NCI-H748 treated with DMSO at 0.1 percent for 48 hours (cell line): ENCODE measurements at regions not wholly inside any gene's neighbourhood (a gene's known extent, or its start where the extent isn't known, plus 50 kb on each side); places are given as distances from the start of the nearest gene placed in this dataset.

ENCODE experiments used
- DNase-seq: peaks from one replicate; lab custom pipeline; 2025; lab: John Stamatoyannopoulos, UW

DNA sequence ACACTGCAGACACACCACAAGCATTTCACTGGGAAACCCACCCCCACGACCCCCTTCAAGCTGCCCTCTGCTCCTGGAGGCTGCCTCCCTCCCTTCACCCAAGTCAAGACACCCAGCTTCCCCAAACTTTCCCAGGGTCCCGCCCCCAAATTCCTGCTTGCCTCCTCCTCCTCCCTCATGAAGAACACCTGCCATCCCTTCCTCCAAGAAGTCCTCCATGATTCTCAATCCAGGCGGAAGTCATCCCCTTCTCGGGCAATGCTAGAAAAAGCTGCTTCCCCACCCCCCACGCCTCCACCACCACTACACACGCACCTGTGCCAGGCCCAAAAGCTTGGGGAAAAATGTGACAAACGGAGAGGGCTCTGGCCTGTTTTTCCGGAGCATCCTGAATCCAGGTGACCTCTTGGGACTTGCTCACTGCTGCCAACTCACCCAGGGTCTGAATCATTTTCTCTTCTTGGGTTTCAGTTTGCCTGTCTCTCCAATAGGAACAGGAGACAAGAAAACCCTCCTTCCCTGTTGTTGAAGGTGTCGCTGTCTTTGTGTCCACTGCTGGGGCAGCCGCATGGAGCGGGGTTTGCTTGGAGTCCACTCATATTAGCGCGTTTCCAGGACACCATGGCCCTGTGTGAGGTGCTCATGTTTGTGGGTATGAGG is 101.0 kb upstream of the CASZ1 start:
- DNase-seq, result no peak

GRCh38 chr1:10897981-10898728 is 101.7 kb upstream of the CASZ1 start:
- DNase-seq, result no peak

GRCh38 chr1:10898921-10899320 is 102.5 kb upstream of the CASZ1 start:
- no peak for DNase-seq

- no peak for DNase-seq
Measured at GRCh38 chr1:10899490-10900250, 103.2 kb upstream of the CASZ1 start.

GRCh38 chr1:10900251-10900651 is 103.8 kb upstream of the CASZ1 start:
- no peak for DNase-seq

GRCh38 chr1:10900691-10901090 is 104.2 kb upstream of the CASZ1 start:
- no peak for DNase-seq

DNA sequence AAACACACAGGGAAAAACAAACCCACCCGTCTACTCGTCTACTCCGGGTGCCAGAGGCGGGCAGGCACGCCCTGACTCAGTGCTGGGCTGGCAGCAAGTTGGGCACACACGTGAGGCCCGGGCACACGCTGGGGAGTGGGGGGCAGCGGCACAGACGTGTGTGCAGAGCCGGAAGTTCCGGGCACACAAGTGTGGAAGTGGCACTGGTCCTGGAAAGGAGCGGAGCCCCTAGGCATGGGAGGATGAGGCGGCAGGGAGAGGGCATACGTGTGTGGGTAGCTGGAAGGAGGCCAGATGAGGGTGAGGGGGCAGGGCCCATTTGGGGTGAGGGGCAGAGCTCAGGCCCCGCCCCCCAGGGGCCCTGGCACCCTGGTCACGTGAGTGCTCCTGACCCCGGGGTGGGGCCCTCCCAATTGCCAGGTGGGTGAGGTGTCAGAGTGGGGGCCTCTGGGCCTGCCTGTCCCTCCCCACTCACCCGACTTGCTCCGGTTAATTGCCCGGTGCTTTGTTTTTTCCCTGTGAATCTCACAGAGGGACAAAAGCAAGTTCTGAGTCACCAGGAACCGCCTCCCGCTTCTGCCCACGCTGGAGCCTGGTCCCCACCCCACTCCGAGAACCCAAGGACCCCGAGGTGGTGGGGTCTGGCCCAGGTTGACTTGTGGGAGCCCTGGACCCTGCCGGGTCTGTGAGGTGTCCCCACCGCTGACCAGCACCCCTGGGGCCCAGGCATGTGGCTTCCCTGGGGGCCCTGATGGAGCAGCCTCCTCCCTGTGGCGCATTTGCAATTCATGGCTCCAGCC is 104.8 kb upstream of the CASZ1 start:
- DNase-seq, result no peak

DNA sequence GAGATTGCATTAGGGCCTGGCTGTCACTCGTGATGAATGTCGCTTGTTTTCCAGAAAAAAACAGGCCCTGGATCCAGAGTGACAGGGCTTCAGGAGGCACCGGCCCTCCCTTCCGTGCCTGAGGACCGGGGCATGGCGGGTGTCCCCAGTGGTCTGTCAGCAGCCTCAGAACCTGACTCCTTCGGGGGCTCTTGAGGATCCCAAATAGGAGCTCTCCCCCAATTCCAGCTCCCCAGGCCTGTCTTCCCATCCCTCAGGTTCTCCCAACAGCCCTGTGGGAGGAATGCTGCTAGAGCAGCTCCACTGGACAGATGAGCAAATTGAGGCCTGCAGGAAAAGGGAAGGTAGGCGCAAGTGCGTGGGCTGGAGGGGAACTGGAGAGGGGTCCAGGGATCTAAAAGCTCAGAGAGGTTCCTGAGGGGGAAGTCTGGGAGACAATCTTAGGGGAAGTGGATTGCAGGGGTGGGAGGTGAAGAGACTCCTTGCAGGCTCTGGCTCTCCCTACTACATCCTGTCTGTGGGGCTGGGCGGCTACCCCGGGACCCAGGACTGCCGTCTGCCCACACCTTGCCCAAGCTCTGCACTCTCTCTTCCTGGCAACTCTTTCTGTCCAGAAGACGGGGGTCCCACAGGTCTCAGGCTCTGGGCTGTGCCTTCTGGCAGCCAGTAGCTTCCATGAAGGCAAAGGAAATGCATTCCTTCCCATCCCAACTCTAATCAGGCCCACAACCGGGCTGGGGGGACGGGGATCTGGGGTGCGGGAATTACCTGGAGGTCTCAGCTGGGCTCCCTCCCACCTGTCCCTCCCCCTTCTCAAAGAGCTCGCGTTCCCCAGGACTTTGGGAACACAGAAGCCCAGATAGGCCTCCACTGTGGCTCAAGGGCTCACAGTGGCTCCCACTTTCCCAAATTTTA is 105.7 kb upstream of the CASZ1 start:
- no peak for DNase-seq

GRCh38 chr1:10903421-10903820 is 107.0 kb upstream of the CASZ1 start:
- no peak for DNase-seq

- no peak for DNase-seq
Measured at GRCh38 chr1:10903821-10904220, 107.4 kb upstream of the CASZ1 start.

GRCh38 chr1:10904396-10905358 is 107.8 kb upstream of the TARDBP start:
- DNase-seq, result no peak

GRCh38 chr1:10905841-10906655 is 106.4 kb upstream of the TARDBP start:
- no peak for DNase-seq

GRCh38 chr1:10906866-10907519 is 105.5 kb upstream of the TARDBP start:
- no peak for DNase-seq

DNA sequence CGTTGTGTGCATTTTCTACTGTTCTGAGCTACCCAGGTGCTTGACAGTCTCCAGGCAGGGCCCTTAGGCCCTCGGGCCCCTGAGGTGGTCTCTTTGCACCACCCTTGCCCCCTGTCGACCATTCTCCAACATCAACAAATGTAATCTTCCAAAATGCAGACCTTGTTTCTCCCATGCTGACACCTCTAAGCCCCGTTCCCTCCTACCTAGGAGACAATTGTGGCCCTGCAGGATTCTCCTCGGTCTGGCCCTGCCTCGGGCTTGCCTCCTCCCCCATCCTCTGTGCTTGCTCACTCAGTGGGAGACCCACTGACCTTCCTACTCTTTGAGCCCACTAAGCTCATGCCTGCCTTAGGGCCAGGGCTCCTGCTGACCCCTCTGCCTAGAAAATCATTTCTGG is 104.2 kb upstream of the TARDBP start:
- DNase-seq, result no peak

- DNase-seq, result no peak
Measured at GRCh38 chr1:10909697-10910680, 102.5 kb upstream of the TARDBP start.

DNA sequence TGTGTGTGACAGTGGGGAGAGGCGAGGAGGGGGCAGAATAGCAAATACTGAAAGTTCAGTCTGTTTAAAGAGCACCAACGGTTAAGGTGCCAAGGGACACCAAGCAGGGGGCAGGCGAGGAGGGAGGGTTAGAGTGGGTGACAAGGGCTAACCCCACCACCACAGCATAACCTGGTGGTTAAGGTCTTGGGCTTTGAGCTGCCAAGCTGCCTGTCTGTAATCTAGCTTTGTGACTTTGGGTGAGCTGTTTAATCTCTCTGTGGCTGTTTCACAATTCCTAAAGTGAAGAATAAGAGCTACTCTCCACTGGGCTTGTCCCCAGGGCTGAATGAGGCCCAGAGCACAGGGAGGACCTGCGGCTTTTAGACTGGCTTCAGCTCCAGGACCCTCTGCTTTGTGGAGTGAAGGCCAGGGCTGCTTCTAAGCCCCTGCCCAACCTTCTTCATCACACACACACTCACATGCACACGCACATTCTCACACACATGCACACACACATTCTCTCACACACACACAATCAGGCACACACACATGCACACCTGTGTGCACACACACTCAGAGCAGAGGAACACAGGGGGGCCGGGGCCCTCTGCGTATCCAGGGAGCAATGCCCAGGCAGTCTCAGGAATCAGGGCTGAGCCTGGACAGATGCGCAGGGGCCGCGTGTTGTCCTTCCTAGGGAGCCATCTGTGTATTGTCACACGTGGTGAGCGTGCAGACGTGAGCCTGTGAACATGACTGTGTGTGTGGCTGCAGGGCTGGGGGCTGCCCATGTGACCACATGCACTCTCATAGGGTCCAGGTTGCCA is 101.6 kb upstream of the TARDBP start:
- DNase-seq, result no peak
